ENCODE measurements at regions not wholly inside any gene's neighbourhood (a gene's known extent, or its start where the extent isn't known, plus 50 kb on each side); places are given as distances from the start of the nearest gene placed in this dataset.
"Not testable (repeated sequence)": the region's sequence is repeated elsewhere in the genome, so short reads cannot be mapped to it uniquely, and the experiment has no call there.

DNA sequence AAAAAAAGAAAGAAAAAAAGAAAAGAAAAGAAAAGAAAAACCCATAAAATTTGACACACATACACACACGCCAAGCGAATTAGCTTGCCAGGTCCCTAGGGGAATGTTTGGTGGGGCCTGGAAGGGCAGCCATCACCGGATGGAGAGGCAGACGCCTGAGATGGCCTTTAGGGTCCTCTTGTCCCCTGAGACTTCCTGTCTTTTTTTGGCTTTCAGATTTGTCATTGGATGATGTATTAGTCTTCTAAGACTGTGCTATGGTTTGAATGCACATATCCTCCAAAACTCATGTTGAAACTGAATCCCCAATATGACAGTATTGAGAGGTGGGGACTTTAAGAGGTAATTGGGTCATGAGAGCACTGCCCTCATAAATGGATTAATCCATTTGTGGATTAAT is 211.8 kb downstream of the TOMM20 start:
- no peak for DNase-seq

DNA sequence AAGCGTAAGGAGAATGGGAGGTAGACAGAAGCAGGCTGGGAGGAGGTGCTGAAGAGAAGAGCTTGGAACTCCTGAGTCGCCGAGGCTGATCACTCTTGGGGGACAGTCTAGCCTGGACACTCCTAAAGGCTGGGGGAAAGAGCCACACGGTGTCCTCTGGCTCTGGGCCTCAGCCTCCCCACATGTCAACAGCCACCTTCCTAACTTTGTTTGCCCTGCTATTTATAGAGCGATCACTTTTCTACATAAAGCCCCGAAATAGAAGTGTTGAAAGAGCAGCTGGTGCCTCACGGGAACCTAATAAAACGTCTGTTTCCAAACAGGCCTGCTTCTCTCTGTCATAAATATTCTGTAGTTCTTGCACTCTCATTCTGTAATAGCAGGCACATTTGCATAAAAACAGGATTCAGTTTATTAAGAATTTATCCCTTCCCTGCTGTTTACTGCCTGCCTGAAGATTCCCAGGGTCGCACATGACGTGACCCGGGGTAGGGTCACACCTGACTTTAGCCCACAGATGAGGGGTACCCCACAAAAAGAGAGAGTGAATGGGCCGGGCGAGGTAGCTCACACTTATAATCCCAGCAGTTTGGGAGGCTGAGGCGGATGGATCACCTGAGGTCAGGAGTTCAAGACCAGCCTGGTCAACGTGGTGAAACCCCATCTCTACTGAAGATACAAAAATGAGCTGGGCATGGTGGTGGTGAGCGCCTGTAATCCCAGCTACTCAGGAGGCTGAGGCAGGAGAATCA is 212.5 kb downstream of the TOMM20 start:
- no peak for DNase-seq

DNA sequence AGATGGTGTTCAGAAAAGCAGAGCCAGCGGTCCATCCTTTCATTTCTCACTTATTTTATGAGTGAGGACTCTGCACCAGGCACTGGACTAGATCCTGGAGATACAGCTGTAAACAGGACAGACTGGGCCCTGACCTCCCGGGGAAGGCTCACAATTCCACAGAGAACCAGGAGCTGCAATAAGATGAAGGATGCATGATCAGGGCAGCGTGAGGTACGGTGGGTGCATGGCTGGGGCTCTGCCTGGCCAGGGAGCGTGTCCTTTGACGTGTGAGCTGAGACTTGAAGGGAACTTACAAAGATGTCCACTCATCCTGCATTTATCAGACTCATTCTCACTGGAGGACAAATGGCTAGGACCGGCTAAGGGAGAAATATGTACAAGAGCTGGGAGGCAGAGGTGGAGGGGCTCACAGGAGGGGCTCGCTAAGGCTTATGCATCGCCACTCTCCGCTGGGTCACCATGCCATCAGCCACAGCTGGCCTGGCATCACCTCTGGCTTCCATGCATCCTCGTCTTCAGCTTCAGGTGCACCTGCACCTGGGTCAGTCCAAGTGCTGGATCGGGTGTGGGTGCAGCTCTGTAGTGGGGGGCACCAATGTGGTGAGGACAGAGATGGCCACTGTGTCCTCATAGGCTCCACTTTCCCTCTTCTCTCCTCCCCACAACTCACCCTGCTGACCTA is 213.9 kb downstream of the TOMM20 start:
- no peak for DNase-seq

DNA sequence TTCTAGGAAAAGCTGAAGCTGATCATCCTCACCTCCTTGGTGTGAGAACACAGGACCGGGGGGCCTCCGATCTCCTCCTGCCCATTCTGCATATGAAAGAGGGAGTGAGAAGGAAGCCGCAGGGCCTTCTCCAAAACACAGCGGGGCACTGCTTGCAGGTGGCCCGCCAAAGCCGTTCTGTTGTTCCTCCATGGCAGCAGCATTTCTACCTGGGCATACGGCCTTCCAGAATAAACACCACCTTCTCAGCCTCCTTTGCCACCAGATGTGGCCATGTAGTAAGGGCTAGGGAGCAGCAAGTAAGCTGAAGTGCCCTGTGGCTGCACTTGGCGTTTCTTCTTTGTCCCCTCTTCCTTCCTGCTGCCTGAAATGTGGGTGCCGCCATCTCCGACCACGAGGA is 214.9 kb downstream of the TOMM20 start:
- DNase-seq = no peak

DNA sequence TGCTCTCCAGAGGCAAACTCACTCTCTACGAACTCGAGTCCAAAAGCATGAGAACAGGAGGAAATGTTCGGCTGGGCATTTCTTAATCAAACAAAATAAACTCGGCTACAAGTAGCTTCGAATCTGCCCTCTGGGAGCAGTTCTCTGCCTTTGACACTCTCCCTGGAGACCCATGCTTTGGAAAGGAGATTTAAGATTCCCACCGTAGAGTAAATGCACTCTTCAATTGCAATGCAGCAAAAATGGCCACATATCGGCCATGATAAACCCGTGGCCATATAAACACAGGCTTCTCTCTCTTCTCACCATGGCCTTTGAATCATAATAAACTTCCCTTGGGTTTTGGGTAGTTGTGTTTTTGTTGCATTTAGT is 215.4 kb downstream of the TOMM20 start:
- DNase-seq = no peak

DNA sequence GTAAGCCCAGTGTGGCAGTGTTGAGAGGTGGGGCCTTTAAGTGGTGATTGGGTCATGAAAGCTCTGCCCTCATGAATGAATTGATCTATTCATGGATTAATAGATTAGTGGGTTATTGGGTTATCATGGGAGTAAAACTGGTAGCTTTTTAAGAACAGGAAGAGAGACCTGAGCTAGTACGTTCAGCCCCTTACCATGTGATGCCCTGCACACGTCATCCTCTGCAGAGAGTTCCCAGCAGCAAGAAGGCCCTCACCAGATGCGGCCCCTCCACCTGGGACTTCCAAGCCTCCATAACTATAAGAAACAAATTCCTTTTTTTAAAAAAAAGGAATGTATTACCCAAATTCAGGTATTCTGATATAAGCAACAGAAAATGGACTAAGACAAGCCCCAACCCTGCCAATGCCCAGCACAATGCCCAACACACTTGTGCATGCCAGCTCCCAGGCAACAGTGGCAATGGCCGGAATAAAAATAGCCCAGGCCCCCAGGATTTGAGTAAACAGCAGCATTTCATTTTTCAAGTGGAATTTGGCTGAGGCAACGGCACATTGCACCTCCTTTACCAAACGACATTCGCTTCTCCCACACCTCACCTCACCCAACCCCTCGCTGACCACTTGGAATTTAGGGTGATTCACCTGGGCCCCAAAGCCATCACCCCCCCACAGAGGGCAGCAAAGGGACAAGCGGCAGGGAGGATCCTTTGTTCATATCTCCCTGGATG is 215.9 kb downstream of the TOMM20 start:
- peak; percentile 29 for DNase-seq

DNA sequence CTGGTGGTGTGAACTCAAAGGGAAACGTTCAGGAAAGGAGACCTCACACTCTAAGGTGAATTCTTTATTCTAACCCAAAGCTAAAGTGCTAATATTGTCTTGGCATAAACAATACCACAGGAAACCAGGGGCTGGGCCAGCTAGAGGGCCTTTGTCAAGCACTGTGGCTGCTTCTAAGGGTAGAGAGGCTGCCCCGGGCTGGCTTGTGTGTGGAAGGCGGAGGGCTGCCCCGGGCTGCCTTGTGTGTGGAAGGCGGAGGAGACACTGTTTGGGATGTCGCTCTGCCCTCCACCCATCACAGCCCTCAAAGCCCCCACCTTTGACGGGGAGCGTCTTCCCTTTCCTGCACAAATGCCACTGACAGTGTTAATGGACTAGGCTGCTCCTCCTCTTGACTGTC is 216.8 kb downstream of the TOMM20 start:
- peak; percentile 67 for DNase-seq

DNA sequence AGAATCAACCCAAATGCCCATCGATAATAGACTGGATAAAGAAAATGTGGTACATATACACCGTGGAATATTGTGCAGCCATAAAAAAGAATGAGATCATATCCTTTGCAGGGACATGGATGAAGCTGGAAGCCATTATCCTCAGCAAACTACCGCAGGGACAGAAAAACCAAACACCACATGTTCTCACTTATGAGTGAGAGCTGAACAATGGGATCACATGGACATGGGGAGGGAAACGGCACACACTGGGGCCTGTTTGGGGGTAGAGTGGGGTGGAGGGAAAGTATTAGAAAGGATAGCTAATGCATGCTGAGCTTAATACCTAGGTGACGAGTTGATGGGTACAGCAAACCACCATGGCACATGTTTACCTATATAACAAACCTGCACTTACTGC is 217.5 kb downstream of the TOMM20 start:
- not testable (repeated sequence) for DNase-seq

DNA sequence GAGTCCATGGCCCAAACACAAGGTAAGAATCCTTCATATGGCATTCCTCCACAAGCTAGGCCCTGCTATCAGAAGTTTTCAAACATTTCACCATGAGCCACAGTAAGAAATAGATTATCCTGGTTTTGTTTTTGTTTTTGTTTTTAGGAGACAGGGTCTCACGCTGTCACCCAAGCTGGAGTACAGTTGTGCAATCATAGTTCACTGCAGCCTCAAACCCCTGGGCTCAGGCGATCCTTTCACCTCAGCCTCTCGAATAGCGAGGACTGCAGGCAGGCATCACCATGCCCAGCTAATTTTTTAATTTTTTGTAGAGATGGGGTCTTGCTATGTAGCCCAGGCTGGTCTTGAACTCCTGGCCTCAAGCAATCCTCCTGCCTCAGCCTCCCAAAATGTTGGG is 218.8 kb downstream of the TOMM20 start:
- no peak for DNase-seq

DNA sequence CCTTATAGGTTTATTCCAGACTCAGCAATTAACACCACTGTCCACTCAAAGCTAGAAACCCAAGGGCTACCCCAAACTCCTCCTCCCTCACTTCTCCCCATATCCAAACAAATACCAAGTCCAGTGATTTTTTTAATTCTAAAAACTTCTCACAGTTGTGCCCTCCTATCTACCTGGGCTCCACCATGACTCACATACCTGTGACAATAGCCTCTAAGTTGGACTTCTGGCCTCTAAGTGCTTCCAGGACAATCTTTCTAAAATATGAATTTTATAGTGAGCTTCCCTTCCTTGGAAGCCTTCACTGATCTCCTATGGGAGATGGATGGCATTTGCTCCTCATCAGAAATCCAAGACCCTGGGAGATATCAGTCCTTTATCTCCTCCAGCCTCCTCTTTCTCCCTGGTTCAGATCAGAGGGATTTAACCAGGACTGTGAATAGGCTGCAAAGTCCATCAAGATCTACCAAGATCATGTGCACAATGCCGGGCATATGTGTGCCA is 219.3 kb downstream of the TOMM20 start:
- no peak for DNase-seq

DNA sequence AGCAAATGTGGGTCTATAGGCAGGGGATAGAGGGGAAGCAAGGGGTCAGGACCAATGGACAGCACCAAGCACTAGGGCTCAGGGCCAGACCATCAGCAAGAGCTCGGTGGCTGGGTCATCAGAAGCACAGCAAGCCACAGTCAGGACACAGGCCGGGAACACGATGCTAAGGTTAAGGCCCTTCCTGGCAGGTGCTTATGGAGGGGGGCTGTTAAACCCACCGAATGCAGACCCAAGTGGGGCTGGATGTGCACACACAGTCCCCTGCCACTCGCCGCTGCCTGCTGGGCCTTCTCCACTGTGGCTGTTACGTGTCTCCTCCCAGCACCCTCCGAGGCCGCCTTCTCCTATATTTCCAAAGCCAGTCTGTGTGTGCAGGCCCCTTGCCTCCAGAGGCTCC is 220.1 kb downstream of the TOMM20 start:
- no peak for DNase-seq

DNA sequence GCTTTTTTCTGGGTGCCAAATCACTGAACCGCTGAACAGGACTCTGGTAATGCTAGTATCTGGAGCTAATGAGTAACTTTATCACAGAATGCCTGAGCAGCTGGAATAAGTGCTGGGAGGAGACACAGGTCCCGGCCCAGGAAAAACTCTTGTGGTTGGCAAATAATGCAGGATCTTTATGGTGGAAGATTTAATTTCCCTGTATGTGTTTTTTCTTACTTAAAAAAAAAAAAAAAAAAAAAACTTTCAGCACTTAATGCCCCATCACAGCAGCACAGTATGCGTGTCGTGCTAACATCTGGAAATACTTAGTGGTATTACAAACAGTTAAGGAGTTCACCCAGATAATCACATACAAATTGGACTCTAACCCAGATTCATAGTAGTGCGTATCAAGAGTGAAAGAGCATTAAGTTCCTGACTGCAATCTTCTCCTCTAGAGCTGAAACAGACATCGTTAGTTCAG is 220.7 kb downstream of the TOMM20 start:
- DNase-seq = no peak

DNA sequence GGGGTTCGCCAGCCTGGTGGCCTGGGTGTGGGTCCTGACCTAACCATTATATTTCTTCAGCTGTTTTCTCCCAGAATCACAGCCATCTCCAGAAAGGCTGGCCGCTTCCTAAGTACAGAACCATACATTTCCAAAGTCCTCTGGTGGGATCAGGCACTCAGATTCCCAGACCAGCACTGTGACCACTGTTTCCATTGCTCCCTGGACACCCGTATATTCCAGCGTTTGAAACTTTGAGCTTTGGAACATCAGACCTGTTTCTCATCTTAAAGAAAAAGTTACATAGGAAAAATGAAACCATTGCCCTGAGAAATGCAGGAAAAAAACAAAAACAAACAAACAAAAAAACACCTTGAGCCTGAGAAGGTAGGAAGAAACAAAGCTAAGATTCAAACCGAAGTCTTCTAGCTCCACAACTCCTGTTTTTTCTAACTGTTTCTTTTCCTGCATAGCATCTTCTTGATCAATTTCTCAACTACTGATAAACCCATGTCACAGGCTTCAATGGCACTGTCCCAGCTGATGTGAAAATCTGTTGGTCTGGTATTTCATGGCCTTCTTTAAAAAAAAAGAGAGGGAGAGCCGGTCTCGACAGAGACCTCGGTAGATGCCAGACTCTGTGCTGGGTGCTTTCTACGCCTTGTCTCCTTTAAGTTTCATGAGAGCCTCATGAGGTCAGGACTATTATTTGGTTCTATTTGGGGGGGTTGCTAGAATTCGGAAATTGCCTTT is 221.3 kb downstream of the TOMM20 start:
- DNase-seq = no peak

DNA sequence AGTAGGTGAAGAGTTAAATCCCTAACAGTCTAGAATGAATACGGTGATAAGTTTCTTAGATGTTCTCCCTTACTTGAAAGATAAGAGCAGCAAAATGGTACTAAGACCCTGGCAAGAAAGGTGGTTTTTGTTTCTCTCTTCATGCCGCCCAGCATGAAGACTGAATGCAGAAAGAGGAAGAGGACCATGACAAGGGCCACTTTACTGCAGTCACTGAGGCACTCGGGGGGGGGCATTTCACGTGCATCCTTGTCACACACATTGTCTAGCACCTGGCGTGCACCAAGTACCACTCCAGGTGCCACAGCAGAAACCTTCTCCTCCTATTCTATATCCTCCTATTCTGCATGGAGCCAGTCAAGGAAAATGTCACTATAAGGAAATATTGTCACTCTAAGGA is 222.0 kb downstream of the TOMM20 start:
- no peak for DNase-seq

DNA sequence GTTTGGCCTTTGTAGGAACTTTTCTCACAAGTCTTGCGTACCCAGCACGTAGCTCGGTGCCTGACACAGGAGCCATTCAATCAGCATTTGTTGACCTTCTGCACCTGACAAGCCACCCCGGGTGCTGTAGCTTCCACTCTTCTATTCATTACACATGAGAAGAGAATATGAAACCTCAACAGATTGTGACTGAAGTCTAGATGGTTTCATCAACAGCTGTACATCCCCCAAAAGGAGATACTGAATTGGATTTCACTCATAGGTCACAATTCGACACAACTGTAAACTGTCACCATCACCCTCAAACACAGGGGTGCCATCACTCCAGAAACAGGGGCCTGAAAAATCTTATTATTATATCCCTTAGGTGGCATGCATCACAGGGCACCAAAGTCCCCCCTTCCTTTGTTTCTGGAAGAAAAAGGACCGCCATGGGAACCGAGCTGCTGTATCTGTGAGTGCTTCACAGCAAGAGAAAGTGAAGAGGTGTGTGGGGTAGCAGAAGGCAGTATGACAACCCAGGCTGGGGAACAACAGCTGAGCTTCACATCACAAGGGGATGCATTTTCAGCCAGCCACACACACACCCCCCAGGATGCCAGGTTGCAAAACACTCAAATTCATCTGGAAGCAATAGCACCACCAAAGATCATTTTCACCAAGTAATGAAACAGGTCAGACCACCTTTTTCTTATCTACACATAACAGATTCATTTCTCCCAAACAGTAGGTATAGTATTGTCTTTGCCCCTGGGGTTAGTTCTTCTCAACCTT is 225.7 kb downstream of the TOMM20 start:
- DNase-seq = no peak

DNA sequence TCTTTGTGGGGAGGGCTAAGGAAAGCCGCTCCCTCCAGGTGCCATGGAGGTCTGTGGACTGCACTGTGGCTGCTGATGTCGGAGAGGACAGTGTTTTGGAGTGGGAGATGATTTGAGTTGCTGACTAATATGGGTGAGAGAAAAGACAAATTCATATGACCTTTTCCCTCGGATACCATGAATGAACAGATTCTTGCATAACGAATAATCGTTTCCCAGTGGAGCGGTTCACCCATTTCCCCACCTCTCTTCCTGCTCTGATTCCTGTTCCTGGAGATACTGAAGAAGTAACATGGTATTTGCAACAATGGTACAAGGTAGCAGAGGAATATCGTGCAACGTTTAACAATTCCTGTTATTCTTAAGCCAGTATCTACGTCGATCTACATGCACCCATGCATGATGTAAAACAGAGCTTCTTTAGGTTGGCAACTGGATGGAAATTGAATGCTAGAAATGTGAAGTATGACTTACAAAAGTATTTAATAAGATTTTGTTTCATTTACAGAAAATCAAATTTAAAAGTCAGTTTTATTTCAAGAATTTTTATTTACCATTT is 227.1 kb downstream of the TOMM20 start:
- DNase-seq = no peak

DNA sequence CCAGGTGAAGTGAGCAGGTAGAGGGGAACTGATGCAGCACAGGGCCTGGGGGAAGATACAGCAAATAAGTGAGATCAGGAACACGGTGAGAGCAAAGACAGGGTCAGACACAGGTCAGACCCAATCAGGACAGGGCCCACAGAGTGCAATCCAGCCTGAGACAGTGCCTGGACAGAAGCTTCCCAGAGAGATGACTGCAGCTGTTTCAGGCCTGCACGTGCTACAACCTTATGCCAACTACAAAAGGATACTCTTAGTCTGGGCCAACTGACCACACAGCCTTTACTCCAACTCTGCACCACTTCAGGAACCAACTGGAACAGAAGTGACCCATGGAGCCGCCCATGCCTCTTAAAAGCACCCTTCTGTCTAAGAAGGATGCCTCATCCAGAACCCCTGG is 228.0 kb downstream of the TOMM20 start:
- no peak for DNase-seq

DNA sequence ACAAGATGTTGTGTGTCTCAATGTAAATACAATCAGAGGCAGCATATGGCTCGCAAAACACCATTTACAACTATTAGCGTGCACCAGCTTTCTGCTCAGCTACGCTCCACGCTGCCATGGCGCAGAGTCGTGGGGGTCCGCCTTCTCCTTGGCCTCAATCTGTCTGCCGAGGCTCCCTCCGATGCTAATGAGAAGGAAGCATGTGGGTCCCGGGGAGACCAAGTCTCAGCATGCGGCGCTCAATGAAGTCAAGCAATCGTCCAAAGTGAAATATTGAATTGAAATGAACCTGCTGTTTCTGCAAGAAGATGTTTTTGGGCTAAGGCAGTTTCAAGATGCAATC is 228.9 kb downstream of the TOMM20 start:
- DNase-seq = no peak

DNA sequence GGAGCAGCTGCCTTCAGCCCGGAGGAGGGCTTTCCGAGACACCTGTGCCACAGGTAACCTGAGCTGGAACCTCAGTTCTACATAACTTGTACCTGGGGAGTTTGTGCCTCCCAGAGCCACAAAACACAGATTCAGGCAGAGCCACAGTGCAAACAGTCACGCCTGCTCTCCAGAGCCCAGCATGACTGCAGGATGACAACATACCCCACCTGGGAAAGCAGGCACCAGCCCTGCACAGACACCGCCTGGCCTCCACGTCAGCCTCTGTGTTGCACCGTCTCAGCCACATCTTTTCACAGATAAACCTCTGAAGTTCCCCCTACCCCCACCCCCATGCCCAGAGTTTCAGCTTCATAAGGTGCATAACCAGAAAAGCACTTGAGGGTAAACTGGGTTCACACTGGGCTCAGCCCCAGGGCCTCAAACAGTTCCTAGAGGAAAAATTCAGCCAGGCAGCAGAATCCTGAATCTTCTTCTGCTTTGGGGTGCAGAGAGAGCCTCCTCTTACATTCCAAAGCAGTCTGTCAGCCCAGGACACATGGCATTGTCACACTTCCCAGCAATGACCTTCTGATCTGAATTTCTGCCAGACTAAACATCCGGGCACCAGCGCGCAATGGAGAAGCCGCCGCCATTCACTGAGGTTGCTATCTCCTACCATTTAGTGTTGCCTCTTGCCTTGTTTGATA is 229.5 kb downstream of the TOMM20 start:
- DNase-seq = no peak

DNA sequence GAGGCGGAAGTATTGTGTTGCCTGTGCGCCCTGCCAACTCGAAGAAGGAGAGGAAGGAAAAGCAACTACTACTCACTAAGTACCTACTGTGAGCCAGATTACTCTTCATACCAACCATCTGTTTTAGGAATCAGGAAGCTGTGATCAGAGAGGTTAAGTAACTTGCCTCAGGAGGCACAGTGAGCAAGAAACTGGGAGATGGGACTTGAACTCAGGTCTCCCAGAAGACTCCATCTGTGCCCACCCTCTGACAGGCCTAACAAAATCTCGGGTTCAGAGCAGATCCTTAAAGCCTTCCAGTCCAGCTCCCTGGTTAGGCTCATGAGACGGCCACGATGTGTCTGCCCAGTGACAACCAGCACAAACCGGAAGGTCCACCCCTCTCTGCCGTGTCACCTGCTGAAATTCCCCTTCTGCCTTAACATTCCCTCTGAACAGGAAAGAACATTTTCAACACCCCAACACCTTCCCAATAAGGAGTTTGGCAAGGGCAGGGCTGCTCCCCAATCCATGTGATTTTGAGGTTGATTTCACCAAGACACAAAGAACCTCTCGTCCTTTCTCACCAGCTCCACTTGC is 230.1 kb downstream of the TOMM20 start:
- no peak for DNase-seq

All from CD4-positive, alpha-beta T cell treated with Interleukin-17A for 4 hours (primary cell).